AG04450 (cell line): ENCODE measurements at regions not wholly inside any gene's neighbourhood (a gene's known extent, or its start where the extent isn't known, plus 50 kb on each side); places are given as distances from the start of the nearest gene placed in this dataset.

ENCODE experiments used
- CTCF ChIA-PET: fragments of 300-600, 350-600 bp; formaldehyde crosslinking; extraction: SDS; loops from one replicate; lab custom pipeline; 2022; ENCODE audit warnings: antibody characterized with exemption, inconsistent platforms; lab: Charles Lee
- POLR2A ChIA-PET: fragments of 350-600 bp; formaldehyde crosslinking; extraction: SDS; loops from one replicate; lab custom pipeline; 2021; ENCODE audit warnings: antibody characterized with exemption, inconsistent platforms; lab: Yijun Ruan, JAX
- DNase-seq: peaks from one replicate; pipeline ENCODE4 v3.0.0-alpha.2; 2011; ENCODE audit warnings: low read depth, low spot score
- H3K27ac ChIP-seq: one replicate; pipeline ENCODE4 v1.5.1; 2012; ENCODE audit warnings: low read depth, low read length, control low read depth
- H3K27me3 ChIP-seq: one replicate; pipeline ENCODE4 v1.6.0; 2012; ENCODE audit warnings: low read length; ENCODE audit not compliant: control insufficient read depth, insufficient read depth
- H3K4me3 ChIP-seq: 2 replicates; pipeline ENCODE4 v1.5.1; 2011; ENCODE audit warnings: mild to moderate bottlenecking, low read depth, low read length, control low read depth
- H3K9me3 ChIP-seq: 2 replicates; pipeline ENCODE4 v1.5.1; 2012; ENCODE audit warnings: low read length; ENCODE audit not compliant: control insufficient read depth, insufficient read depth
- CTCF ChIP-seq: IDR thresholded peaks from 2 replicates; pipeline ENCODE4 v1.5.1; 2011; ENCODE audit warnings: low read depth, low read length, control low read depth, inconsistent platforms

GRCh38 chr6:164020142-164020541, 605.6 kb downstream of the QKI start:
- no peak for DNase-seq
- ChIA-PET POLR2A (no interaction called here), CTCF (no interaction called here)
- H3K9me3 ChIP-seq: peaks cover 44% of the 10 kb centered on the region
- TF ChIP-seq CTCF: no peak
- no peak overlapping the region for H3K27ac ChIP-seq
- no peaks in the 10 kb centered on the region for H3K27me3 ChIP-seq
- no peak overlapping the region for H3K4me3 ChIP-seq

GRCh38 chr6:164018133-164018532, 603.6 kb downstream of the QKI start:
- Histone ChIP-seq H3K4me3 (no peak overlapping the region), H3K27me3 (no peaks in the 10 kb centered on the region), H3K27ac (no peak overlapping the region), H3K9me3 (peaks cover 44% of the 10 kb centered on the region)
- ChIA-PET CTCF (no interaction called here), POLR2A (no interaction called here)
- TF ChIP-seq CTCF: no peak
- DNase-seq: no peak

- ChIA-PET CTCF (no interaction called here), POLR2A (no interaction called here)
- TF ChIP-seq CTCF: no peak
- Histone ChIP-seq H3K4me3 (no peak overlapping the region), H3K9me3 (peaks cover 33% of the 10 kb centered on the region), H3K27me3 (no peaks in the 10 kb centered on the region), H3K27ac (no peak overlapping the region)
- DNase-seq: no peak
These were observed 601.5 kb downstream of the QKI start for GRCh38 chr6:164016056-164016455.

GRCh38 chr6:164015088-164015484, 600.6 kb downstream of the QKI start:
- H3K27ac ChIP-seq: no peak overlapping the region
- TF ChIP-seq CTCF: no peak
- ChIA-PET POLR2A (no interaction called here), CTCF (no interaction called here)
- no peak overlapping the region for H3K4me3 ChIP-seq
- peaks cover 24% of the 10 kb centered on the region for H3K9me3 ChIP-seq
- H3K27me3 ChIP-seq: no peaks in the 10 kb centered on the region
- no peak for DNase-seq

GRCh38 chr6:164014346-164015087, 600.0 kb downstream of the QKI start:
- no peak for DNase-seq
- CTCF ChIA-PET: no interaction called here
- Histone ChIP-seq H3K4me3 (no peak overlapping the region), H3K27me3 (no peaks in the 10 kb centered on the region), H3K9me3 (peaks cover 19% of the 10 kb centered on the region), H3K27ac (no peak overlapping the region)
- no peak for TF ChIP-seq CTCF
- POLR2A ChIA-PET: no interaction called here
